HG03520 (cell line): ENCODE measurements at regions not wholly inside any gene's neighbourhood (a gene's known extent, or its start where the extent isn't known, plus 50 kb on each side); places are given as distances from the start of the nearest gene placed in this dataset.
"Not testable (repeated sequence)": the region's sequence is repeated elsewhere in the genome, so short reads cannot be mapped to it uniquely, and the experiment has no call there.

Experiments
- ATAC-seq: cut with Tn5 transposase; IDR thresholded peaks from one replicate; pipeline ENCODE4 v1.9.1; 2021; ENCODE audit warnings: mild to moderate bottlenecking, moderate library complexity; ENCODE audit not compliant: unreplicated experiment

DNA sequence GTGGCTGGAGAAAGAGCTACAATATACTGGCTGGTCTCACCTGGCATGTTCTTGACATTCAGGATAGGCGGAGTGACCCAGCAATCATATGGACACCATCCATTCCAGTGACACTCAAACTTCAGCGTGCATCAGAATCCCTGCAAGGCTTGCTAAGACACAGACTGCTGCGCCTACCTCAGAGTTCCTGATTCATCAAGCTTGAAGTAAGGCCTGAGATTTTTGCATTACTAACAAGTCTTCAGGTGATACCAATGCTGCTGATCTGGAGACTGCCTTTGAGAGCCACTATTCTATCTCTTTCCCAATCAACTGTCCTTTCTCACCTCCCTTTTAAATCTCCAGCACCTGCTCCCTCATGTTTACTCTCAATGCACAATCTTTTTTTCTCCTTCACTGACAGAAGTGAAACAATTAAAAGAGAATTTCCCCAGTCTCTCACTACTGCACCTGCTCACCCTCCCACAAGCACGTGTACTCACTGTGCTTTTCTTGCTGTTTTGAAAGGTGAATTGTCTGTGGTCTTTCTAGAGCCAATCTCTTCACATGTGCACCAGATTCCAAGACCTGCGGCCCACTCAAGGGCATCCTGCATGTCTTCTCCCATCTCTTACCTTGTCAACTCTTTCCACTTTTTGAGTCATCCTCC is 519.2 kb downstream of the TTLL7 start:
- peak; percentile 47 for ATAC-seq

DNA sequence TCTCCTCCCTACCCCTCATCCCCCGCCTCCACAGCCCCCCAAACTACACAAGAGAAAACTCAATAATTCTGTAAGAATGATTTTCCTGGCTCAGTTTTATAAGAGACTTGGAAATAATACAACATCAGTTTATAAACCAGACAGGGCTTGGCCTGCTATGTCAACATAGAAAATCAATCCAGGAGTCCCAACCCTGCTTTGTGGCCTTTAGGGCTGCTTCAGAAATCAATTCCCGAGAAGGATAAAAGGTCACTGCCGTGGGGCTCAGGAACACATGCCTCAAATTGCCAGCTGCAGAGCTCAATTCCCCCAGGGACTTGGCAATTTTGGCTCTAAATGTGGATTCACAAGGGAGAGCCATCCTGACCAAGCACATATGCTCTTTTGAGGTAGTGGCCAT is 520.8 kb downstream of the TTLL7 start:
- not testable (repeated sequence) for ATAC-seq

DNA sequence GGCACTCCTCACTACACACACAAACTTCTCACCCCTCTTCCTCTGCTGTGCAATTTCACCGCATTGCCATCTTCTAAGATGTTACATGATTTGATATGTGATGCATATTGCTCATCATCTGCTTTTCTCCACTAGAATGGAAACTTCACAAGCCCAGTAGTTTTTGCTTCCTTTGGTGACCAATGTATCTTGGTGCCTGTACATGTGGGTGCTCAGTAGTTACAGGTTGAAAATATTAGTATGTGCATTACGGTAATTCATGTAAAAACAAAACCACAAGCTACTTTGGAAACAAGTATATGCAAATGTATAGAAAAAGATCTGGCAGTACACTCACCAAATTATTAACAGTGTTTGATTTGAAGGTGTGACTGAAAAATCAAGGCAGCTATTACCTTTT is 522.4 kb downstream of the TTLL7 start:
- ATAC-seq = peak; percentile 50

DNA sequence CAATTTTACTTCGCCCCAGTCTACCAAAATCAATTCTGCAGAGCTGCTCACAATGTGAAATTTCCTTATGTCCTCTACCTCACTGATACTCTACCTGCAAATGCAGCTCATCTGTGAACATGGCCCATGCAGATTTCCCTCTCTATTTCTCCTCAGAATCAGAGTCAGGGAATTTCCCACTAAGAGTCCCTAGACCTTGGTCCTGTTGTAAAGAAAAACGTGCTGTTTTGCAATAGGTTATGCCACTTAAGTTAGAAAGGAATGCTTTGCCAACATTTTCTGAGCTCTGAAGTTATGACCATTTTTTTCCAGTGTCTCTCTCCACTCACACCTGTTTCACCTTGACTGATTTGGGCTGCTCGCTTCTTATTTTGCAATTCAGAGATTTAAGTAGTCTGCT is 524.0 kb downstream of the TTLL7 start:
- ATAC-seq = not testable (repeated sequence)

DNA sequence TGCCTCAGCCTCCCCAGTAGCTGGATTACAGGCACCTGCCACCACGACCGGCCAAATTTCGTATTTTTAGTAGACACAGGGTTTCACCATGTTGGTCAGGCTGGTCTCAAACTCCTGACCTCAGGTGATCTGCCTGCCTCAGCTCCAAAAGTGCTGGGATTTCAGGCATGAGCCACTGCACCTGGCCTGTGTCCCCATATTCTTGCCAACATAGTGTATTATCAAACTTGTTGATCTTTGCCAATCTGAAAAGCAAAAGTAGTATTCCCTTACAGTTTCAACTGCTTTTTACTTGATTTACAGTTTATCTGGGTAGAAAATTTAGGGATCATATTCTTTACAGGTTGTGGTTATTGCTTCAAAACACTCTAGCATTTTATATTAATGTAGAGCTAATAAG is 524.9 kb downstream of the TTLL7 start:
- not testable (repeated sequence) for ATAC-seq

DNA sequence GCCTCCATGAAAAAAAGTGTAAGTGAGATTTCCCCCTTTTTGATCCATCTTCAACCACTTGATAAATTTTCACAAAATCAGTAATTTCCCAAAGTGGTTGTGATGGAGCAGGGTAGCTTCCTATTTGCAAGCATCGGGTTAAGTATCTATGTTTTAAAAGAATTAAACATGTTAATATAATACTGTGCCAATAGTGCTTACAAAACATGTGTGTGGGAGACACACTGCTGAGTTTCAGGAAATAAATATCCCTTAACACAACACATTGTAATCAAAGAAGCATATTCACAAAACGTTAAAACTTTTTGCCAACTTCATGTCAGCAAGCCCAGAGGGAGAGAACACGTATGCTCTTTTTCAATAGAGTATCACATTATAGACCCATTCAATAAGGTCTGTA is 526.9 kb downstream of the TTLL7 start:
- not testable (repeated sequence) for ATAC-seq

DNA sequence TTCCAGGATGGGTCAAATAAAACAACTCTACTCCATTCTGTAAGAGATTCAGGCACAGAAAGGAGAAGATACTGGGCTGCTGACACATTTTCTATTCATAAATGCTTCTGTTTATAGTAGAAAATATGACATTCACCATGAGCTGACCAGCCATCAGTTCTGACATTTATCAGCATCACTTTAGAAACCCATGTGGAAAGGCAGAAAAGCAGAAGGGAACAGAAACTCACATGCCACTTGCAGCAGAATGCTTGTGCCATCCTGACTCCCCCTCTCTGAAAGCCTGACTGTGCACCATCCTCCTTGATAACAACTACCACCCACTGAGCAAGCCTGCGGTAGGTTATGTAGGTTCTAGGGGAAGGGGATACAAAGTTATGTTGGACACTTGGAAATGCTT is 527.7 kb downstream of the TTLL7 start:
- ATAC-seq = not testable (repeated sequence)

DNA sequence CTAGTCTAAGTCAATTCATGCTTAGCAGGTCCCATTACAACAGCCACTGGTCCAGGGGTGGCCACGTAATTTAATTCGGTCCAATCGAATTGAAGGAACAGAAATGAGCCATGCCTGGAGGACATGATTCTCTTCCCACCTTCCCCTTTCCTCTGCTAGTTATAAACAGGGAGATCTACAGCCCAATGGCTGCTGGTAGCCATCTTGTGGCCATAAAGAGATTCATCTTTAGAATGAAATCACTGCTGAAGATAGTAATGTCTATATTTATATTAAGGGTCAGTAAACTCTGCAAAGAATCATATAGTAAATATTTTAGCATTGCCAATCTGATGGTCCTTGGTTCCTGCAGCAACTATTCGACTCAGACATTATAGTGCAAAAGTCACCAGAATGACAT is 530.6 kb downstream of the TTLL7 start:
- ATAC-seq = not testable (repeated sequence)

DNA sequence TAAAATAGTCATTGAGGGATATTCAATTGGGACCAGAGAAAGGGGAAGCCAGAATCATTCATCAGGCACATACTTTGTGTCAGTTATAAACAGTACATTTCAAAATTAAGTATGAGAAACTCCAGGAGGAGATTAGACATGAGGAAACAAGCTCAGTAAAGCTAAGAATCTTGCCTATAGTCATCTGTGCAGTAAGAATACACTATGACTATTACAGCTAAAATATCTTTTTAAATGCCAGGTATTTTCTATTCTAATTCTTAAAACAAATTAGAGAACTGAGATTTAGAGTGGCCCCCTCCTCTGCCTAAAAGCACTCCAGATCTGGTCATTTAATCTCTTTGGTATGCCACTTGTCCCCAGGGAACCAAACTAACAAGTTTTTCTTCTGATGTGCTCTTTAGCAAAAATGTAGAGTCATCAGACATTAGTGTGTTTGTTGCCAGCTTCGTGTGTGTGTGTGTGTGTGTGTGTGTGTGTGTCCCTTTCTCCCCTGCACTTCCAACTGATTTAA is 541.1 kb downstream of the TTLL7 start:
- ATAC-seq = not testable (repeated sequence)

DNA sequence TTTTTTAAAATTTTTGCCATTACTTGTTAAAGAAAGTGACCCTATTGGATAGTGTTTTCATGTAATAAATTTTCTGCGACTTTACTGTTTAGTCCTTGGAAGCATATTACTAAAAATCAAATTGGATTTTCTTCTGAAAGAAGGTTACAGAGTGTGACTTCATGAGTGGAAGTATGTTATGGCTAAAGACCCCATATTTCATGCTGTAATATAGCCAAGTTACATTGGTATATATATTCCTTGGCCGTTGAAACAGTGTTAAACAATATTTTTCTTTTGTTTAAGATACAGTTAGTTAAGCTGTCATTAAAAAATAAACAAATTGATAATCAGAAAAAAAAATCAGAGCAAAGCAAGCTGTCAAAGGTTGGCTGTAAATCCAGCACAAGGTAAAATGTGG is 541.7 kb downstream of the TTLL7 start:
- not testable (repeated sequence) for ATAC-seq

DNA sequence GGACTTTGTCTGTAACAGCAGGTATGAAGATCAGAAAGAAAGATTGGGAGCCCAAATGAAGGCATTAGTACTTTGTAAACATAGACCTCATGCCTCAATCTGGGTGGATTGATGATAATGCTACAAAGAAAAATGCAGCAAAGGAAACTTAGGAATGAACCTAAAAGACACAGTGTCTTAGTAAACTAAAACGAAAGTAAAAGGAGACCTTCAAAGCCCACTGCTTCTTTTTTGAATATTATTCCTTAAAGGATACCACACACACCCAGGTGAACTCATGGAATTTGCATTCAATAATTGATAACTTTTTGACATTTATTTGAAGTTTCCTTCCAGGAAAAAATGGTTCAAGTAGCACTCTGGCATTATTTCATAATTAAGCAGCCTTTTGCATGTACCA is 543.2 kb downstream of the TTLL7 start:
- not testable (repeated sequence) for ATAC-seq

DNA sequence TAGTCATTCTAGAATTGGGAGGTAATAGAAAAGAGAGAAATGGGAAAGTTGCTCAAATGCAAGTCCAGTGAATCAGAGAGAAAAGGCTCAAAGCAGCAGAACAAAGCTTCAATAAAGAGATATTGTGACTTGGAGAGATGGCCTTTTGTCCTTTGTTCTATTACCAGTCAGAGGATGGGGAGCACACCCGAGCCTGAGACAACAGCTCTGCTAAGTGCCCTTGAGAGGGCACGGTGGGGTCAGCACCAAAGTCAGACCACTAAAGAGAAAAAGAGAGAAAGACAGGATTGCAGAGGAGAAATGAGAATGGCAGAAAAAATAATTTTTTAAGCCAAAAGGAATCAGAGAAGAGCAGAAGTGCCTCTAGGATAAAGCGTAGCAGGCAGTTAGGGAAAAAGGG is 553.1 kb downstream of the TTLL7 start:
- ATAC-seq = not testable (repeated sequence)

DNA sequence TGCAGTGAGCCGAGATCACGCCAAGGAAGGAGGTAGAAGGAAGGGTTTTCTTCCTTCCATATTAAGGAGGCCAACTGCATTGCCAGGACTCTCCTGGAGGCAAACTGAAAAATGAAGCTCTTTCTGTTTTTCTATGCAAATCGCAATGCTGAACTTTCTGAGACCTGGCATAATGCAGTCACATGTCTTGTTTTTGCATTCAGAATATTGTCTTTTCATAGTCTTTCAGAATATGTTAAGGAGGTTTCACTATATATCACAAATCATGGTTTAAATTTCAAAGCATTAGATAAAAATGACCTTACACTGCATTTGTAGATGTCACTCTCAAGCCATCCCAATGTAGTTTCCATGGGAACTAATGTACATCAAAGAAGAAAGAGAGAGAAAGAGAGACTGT is 556.5 kb downstream of the TTLL7 start:
- not testable (repeated sequence) for ATAC-seq

DNA sequence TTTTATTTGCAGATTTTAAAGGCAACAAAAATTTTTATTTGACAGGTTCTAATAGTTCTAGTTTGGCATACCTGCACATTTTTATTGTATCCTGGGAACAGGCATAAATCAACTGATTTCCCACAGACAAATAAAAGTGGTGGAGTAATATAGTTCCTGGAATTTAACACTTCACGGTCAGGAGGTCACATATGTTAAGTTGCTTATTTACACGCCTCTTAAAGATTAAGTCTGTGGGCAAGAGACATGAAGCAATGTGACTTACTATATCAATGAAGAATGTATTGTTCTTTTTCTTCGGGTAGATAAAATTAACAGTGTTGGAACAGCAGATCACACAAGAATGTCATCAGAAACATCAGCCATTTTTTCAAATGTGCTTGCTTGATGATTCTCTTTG is 558.3 kb downstream of the TTLL7 start:
- not testable (repeated sequence) for ATAC-seq

DNA sequence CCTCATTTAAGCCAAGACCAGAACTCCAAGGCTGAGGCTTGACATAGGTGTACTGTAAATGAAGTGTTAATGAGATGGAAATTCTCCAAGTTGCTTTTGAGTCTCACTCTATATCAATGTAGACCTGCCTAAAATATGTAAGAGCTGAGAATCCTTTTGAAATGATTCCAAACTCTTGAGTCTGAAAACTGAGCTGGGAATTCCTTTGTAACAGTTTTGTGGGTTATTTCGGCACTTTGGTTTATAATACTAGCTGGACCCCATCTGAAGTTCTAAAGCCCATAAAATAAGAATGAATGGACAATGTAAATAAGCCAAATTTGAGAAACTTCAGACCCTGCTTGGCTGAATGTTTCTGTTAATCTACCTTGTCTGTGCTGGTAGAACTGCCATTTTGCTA is 558.9 kb downstream of the TTLL7 start:
- ATAC-seq = not testable (repeated sequence)

DNA sequence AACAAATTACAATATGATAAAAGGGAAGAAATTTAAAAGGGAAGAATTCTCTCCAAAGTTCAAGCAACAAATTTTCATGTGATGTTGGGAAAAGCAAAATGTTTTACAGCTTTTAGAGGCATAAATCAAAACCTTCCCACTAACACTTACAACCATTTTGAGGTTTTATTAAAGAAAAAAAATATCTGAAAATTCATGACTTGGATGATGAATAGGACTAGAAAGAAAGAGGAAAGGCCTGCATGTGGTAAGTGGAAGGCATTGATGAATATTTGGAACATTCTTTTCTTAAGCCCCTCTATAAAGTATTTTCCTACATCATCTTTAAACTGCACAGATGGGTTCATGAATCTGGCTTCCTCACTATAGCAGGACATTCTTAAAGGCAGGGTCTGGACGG is 560.6 kb downstream of the TTLL7 start:
- ATAC-seq = not testable (repeated sequence)

DNA sequence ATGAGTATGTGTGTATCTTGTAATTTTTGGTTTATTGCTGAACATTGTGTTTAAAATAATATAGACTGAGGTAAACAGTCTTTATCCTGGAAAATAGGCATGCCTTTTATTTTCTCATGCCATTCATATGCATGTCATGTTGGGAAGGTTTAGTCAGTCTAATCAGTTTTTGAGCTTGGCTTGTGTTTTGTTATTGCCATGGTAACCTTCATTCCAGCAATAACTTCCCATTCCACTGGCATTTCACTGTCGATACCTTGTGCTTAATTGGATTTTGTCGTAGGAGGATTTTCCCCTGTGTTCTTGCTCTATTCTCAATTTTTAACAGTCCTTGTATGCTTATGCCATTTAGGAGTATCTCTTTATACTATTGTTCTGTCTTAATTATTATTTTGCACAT is 563.6 kb downstream of the TTLL7 start:
- not testable (repeated sequence) for ATAC-seq

DNA sequence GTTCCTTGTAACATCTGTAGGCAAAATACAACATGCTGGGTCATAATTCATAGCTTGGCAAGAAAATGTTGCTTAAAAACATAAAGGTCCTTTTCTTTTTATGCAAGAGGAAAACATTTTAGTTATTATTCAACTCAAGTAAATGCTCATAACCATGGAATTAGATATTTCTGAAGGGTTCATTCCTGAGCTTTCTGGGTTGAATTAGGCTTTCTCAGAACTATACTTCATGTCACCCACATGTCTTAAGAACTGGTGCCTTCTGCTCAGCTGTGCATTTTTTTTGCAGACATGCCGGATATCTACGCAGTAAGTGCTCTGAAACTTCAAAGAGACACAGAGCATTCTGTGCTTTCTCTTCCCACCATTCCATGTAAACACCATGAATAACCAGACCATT is 571.4 kb downstream of the TTLL7 start:
- ATAC-seq = not testable (repeated sequence)

DNA sequence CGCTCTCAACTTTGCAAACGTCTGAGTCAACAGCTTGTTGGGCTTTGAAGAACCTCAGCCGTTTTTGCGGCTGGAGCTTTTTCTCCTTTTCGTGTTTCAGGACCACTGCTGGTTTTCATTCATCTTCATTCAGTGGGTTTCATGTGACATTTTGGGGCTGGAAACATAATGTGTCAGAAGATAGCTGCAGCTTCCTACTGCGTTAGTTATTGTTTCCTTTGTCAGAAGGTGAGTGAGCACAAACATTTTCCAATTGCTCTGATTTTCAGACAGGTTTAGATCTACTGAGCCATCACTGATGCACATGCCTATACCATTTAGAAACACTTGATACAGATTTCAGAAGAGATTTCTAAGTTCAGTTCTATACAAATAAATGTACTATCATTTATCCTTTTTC is 575.5 kb downstream of the TTLL7 start:
- not testable (repeated sequence) for ATAC-seq

DNA sequence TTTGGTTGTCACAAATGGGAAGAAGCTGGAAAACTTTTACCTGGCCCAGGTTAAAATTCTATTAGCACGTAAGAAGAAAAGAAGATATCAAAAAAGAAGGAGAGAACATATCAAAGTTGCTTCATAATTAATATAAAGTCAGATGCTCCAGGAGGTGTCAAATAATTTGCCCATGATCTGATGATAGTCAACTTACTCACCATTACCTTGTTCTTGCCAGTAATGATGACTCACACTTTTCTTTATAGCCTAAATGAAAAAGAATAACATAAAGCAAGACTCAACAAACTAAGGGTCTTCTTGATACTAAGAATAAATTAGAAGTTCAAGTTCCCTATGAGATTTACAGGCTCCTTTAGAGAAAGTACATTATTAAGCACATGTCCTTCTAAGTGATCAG is 580.4 kb downstream of the TTLL7 start:
- no peak for ATAC-seq

DNA sequence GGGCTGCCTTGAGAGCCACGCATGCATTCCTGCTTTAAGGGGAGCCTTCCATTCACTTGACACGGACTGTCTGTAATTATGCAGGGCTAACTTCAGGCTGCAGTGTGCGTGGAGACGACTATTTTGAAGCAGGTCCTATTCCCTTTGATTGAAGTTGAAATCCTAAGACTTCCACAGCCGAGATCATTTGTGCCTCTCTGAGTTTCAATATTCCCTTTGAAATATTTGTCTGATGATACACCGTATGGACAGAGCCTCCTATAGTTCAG is 585.2 kb downstream of the TTLL7 start:
- not testable (repeated sequence) for ATAC-seq

DNA sequence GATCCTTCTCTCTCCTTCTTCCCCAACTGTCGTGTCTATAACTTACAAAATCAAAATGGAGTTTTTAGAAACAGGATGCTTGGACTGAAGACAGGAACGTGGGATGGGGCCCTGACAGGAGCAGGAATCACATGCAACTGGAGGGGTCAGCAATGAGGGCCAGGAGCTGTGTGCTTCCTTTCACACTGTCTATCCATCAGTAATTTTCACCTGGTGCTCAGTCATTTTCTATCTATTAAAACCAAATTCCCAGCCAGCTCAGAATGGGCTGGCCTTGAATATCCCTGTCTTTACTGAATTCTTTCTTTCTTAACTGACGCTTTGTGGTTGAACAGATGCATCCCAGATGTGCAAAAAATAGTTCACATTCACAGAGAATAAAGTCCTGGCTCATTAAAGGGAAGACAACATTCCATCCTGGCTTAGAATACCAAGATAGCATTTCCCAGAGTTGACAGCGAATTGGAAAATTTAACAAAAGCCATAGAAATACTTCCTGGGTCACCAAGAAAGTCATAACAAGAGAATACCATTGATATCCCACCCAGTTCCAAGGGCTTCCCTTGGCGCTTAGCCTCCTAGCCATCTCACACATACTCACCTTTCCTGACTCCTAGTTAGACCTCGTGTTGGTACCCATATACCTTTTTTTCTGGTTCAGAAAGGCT is 588.1 kb downstream of the TTLL7 start:
- not testable (repeated sequence) for ATAC-seq
